Calu3 (cell line): ENCODE measurements at regions not wholly inside any gene's neighbourhood (a gene's known extent, or its start where the extent isn't known, plus 50 kb on each side); places are given as distances from the start of the nearest gene placed in this dataset.

Experiments used
- BruUV-seq: library from RNA; stranded (reverse); fragments of 400-500 nt; replicated peaks from 2 replicates; lab custom pipeline; 2021; lab: Mats Ljungman, UMichigan
- CTCF ChIA-PET: fragments of 300-600 bp; sonication (Branson Sonifier 250); formaldehyde crosslinking; loops from one replicate; lab custom pipeline; 2022; ENCODE audit warnings: antibody characterized with exemption; lab: Charles Lee
- DNase-seq: peaks from one replicate; pipeline ENCODE4 v3.0.0; 2022
- H3K27ac Mint-ChIP-seq: one replicate; pipeline ENCODE4 v1.8.0; 2022; ENCODE audit warnings: mixed read lengths; ENCODE audit not compliant: unreplicated experiment
- H3K27me3 Mint-ChIP-seq: one replicate; pipeline ENCODE4 v1.8.0; 2022; ENCODE audit warnings: mixed read lengths; ENCODE audit not compliant: unreplicated experiment
- H3K36me3 Mint-ChIP-seq: one replicate; pipeline ENCODE4 v1.8.0; 2022; ENCODE audit warnings: mild to moderate bottlenecking, moderate library complexity, mixed read lengths; ENCODE audit not compliant: insufficient read depth, unreplicated experiment
- H3K4me1 Mint-ChIP-seq: one replicate; pipeline ENCODE4 v1.8.0; 2022; ENCODE audit warnings: mild to moderate bottlenecking, low read depth, mixed read lengths; ENCODE audit not compliant: unreplicated experiment
- H3K4me3 Mint-ChIP-seq: one replicate; pipeline ENCODE4 v1.8.0; 2022; ENCODE audit warnings: mild to moderate bottlenecking, low read depth, moderate library complexity, mixed read lengths; ENCODE audit not compliant: unreplicated experiment
- H3K9me3 Mint-ChIP-seq: one replicate; pipeline ENCODE4 v1.8.0; 2022; ENCODE audit warnings: low read depth, mixed read lengths; ENCODE audit not compliant: unreplicated experiment
- intact Hi-C: fragments of 100-400 bp; cut with micrococcal nuclease; formaldehyde crosslinking; loops from one replicate; pipeline ENCODE4 v1.10.0; 2022; ENCODE audit not compliant: unreplicated experiment
- TF ChIP-seq, protein P1 (sequence below): fragments of 200-600 bp; IDR thresholded peaks from one replicate; pipeline ENCODE4 v1.8.0; 2022; ENCODE audit warnings: antibody characterized with exemption; ENCODE audit not compliant: unreplicated experiment

DNA sequence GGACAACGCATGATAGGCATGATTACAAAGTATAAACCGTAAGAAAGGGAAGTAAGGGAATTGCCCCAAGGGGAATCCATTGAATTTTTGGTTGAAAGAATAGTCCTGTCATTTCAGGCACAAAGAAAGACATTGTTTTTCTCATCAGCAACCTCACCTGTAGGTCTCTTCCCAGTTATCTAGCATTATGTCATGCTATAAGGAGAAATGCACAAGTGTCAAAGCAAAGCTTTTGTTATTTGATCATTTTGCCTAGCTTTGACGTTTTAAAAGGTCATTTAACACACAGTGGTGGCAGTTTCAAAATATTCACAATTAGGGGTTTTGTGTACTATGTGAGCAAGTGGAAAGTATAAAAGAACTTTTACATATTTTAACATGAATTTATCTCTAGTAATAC is 796.2 kb upstream of the MIR17HG start:
- no peak for DNase-seq
- CTCF ChIA-PET: no interaction called here
- no peak overlapping the region for H3K4me3 Mint-ChIP-seq
- peaks cover 3% of the 10 kb centered on the region for H3K9me3 Mint-ChIP-seq
- no peaks in the 10 kb centered on the region for H3K36me3 Mint-ChIP-seq
- intact Hi-C loops: no loop called here
- TF ChIP-seq, protein P1, sequence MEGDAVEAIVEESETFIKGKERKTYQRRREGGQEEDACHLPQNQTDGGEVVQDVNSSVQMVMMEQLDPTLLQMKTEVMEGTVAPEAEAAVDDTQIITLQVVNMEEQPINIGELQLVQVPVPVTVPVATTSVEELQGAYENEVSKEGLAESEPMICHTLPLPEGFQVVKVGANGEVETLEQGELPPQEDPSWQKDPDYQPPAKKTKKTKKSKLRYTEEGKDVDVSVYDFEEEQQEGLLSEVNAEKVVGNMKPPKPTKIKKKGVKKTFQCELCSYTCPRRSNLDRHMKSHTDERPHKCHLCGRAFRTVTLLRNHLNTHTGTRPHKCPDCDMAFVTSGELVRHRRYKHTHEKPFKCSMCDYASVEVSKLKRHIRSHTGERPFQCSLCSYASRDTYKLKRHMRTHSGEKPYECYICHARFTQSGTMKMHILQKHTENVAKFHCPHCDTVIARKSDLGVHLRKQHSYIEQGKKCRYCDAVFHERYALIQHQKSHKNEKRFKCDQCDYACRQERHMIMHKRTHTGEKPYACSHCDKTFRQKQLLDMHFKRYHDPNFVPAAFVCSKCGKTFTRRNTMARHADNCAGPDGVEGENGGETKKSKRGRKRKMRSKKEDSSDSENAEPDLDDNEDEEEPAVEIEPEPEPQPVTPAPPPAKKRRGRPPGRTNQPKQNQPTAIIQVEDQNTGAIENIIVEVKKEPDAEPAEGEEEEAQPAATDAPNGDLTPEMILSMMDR: no peak
- no peak overlapping the region for H3K27ac Mint-ChIP-seq
- no TSS peak for BruUV-seq
- no peaks in the 10 kb centered on the region for H3K4me1 Mint-ChIP-seq
- H3K27me3 Mint-ChIP-seq: no peaks in the 10 kb centered on the region

DNA sequence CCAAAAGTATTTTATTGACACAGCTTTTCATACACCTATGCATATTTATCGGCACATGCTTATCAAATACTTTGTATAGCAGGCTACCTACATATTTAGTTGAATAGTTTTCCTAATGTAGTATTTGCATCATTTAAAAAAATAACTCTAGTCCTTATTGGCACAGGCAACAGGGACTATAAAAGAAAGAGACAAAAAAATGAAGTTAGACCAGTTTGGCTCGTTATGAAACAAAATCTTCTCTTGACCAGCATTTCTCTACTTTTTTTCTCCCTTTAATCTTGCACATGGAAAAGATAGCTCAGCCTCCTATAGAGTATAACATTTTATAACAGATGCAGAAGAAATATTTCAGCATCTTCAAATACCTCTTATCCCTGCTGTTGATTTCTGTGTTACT is 794.8 kb upstream of the MIR17HG start:
- Mint-ChIP-seq H3K36me3 (no peaks in the 10 kb centered on the region), H3K27ac (no peak overlapping the region), H3K9me3 (peaks cover 3% of the 10 kb centered on the region), H3K4me3 (no peak overlapping the region), H3K27me3 (no peaks in the 10 kb centered on the region), H3K4me1 (no peaks in the 10 kb centered on the region)
- CTCF ChIA-PET: no interaction called here
- TF ChIP-seq, protein P1: no peak
- DNase-seq: no peak
- intact Hi-C loops: no loop called here
- no TSS peak for BruUV-seq

GRCh38 chr13:90553159-90553558 is 794.3 kb upstream of the MIR17HG start:
- H3K27ac Mint-ChIP-seq: no peak overlapping the region
- intact Hi-C loops: no loop called here
- no peaks in the 10 kb centered on the region for H3K36me3 Mint-ChIP-seq
- no peaks in the 10 kb centered on the region for H3K27me3 Mint-ChIP-seq
- peaks cover 1% of the 10 kb centered on the region for H3K9me3 Mint-ChIP-seq
- CTCF ChIA-PET: no interaction called here
- DNase-seq: no peak
- H3K4me3 Mint-ChIP-seq: no peak overlapping the region
- no TSS peak for BruUV-seq
- H3K4me1 Mint-ChIP-seq: no peaks in the 10 kb centered on the region
- TF ChIP-seq, protein P1: no peak

- H3K36me3 Mint-ChIP-seq: no peaks in the 10 kb centered on the region
- H3K9me3 Mint-ChIP-seq: no peaks in the 10 kb centered on the region
- H3K27ac Mint-ChIP-seq: no peak overlapping the region
- intact Hi-C loops: no loop called here
- TF ChIP-seq, protein P1: no peak
- no peak overlapping the region for H3K4me3 Mint-ChIP-seq
- no peak for DNase-seq
- no TSS peak for BruUV-seq
- CTCF ChIA-PET: no interaction called here
- no peaks in the 10 kb centered on the region for H3K27me3 Mint-ChIP-seq
- H3K4me1 Mint-ChIP-seq: no peaks in the 10 kb centered on the region
Measured at GRCh38 chr13:90557626-90558025, 789.9 kb upstream of the MIR17HG start.
